ENCODE measurements at regions not wholly inside any gene's neighbourhood (a gene's known extent, or its start where the extent isn't known, plus 50 kb on each side); places are given as distances from the start of the nearest gene placed in this dataset.
"Not testable (repeated sequence)": the region's sequence is repeated elsewhere in the genome, so short reads cannot be mapped to it uniquely, and the experiment has no call there.

DNA sequence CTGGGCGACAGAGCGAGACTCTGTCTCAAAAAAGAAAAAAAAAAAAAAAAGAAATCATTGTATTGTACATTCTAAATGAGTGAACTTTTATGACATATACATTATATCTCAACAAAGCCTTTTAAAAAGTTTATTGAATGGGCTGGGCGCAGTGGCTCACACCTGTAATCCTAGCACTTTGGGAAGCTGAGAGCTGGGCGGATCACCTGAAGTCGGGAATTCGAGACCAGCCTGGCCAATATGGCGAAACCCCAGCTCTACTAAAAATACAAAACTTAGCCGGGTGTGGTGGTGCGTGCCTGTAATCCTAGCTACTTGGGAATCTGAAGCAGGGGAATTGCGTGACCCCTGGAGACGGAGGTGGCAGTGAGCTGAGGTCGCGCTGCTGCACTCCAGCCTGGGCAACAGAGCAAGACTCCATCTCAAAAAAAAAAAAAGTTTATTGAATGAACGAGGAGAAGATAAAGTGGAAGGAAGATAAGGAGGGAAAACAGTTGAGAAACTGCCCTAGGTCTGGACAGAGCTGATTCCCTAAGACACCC is 71.9 kb upstream of the NBPF3 start:
- TF ChIP-seq, protein P1, sequence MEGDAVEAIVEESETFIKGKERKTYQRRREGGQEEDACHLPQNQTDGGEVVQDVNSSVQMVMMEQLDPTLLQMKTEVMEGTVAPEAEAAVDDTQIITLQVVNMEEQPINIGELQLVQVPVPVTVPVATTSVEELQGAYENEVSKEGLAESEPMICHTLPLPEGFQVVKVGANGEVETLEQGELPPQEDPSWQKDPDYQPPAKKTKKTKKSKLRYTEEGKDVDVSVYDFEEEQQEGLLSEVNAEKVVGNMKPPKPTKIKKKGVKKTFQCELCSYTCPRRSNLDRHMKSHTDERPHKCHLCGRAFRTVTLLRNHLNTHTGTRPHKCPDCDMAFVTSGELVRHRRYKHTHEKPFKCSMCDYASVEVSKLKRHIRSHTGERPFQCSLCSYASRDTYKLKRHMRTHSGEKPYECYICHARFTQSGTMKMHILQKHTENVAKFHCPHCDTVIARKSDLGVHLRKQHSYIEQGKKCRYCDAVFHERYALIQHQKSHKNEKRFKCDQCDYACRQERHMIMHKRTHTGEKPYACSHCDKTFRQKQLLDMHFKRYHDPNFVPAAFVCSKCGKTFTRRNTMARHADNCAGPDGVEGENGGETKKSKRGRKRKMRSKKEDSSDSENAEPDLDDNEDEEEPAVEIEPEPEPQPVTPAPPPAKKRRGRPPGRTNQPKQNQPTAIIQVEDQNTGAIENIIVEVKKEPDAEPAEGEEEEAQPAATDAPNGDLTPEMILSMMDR (conservative IDR thresholded peaks at IDR 0.05; ENCODE audit: low read length) = not testable (repeated sequence)
- not testable (repeated sequence) for TF ChIP-seq EZH2phosphoT487 (IDR thresholded peaks at IDR 0.05; ENCODE audit: borderline replicate concordance)

Measured in Loucy (cell line).